K562 (cell line): ENCODE measurements at regions not wholly inside any gene's neighbourhood (a gene's known extent, or its start where the extent isn't known, plus 50 kb on each side); places are given as distances from the start of the nearest gene placed in this dataset.

Experiments
- ATAC-seq: fragments of 200-7000 bp; cut with Tn5 transposase; 3 replicates; pipeline ENCODE4 v1.9.1; 2020; ENCODE audit warnings: moderate library complexity
- BruUV-seq: library from RNA; stranded (reverse); fragments of 400-500 nt; replicated peaks from 2 replicates; lab custom pipeline; 2021; lab: Mats Ljungman, UMichigan
- CTCF ChIA-PET: fragments of 300-600 bp; formaldehyde crosslinking; extraction: SDS; loops from one replicate; lab custom pipeline; 2021; ENCODE audit warnings: low intra/inter-chr PET ratio; lab: Yijun Ruan, JAX
- POLR2A ChIA-PET: fragments of 300-600, 350-650 bp; sonication (Branson Sonifier 250); formaldehyde crosslinking; extraction: SDS; loops from one replicate; lab custom pipeline; 2021; ENCODE audit warnings: antibody characterized with exemption, inconsistent platforms; lab: Yijun Ruan, JAX
- DNase-seq, 4 experiments: peaks; one replicate each; pipeline versions ENCODE4 v3.0.0 to v3.0.0-alpha.2; 2011 to 2018; ENCODE audit warnings: low spot score in 3 of 4, mixed read lengths in 3 of 4; ENCODE audit errors: extremely low read depth in 1 of 4
- FAIRE-seq: peaks from 2 replicates; lab custom pipeline; 2011; peaks lifted over from hg19 to GRCh38; lab: Jason Lieb, UNC
- H2AFZ ChIP-seq: 2 replicates; pipeline ENCODE4 v1.6.0; 2011; ENCODE audit warnings: low read depth, low read length, control low read depth, inconsistent platforms
- H3K27ac ChIP-seq: fragments of 200-600 bp; 3 replicates; pipeline ENCODE4 v1.8.0; 2011; ENCODE audit warnings: low read depth, mild to moderate bottlenecking, control low read depth, inconsistent platforms, low read length, moderate library complexity, mixed read lengths; ENCODE audit errors: extremely low read depth
- H3K27me3 ChIP-seq, 2 experiments: fragments of 300-600 bp in 1 of 2; 2 replicates in 1 of 2; 3 replicates in 1 of 2; pipeline versions ENCODE4 v1.6.0 to v1.8.0; 2011; ENCODE audit warnings: inconsistent platforms in 2 of 2, low read length in 2 of 2, mild to moderate bottlenecking in 1 of 2, mixed read lengths in 1 of 2, moderate library complexity in 1 of 2; ENCODE audit not compliant: control insufficient read depth in 2 of 2, insufficient read depth in 2 of 2
- H3K36me3 ChIP-seq: fragments of 300-600 bp; 3 replicates; pipeline ENCODE4 v1.8.0; 2011; ENCODE audit warnings: mild to moderate bottlenecking, low read length, inconsistent platforms; ENCODE audit not compliant: control insufficient read depth, insufficient read depth
- H3K4me1 ChIP-seq, 2 experiments: fragments of 200-600 bp in 1 of 2; replicated peaks in 1 of 2; 2 replicates in 1 of 2; 3 replicates in 1 of 2; pipeline versions ENCODE4 v1.5.1 to v1.8.0; 2011; ENCODE audit warnings: inconsistent platforms in 2 of 2, low read length in 2 of 2, mild to moderate bottlenecking in 1 of 2, mixed read lengths in 1 of 2, moderate library complexity in 1 of 2; ENCODE audit not compliant: control insufficient read depth in 2 of 2, insufficient read depth in 2 of 2
- H3K4me2 ChIP-seq: 2 replicates; pipeline ENCODE4 v1.6.1; 2011; ENCODE audit warnings: low read length, control low read depth, inconsistent platforms, mixed read lengths; ENCODE audit not compliant: insufficient read depth
- H3K4me3 ChIP-seq: fragments of 200-600 bp; sonication (generic), shearing (Covaris generic); 2 replicates; pipeline ENCODE4 v1.5.1; 2016; ENCODE audit warnings: control low read depth, inconsistent platforms
- H3K79me2 ChIP-seq: fragments of 200-600 bp; 3 replicates; pipeline ENCODE4 v1.8.0; 2011; ENCODE audit warnings: low read length, inconsistent platforms; ENCODE audit not compliant: control insufficient read depth, insufficient read depth
- H3K9ac ChIP-seq, 2 experiments: 2 replicates each; pipeline versions ENCODE4 v1.6.0 to v1.6.1; 2011; ENCODE audit warnings: low read depth in 2 of 2, low read length in 2 of 2, control low read depth in 1 of 2, inconsistent platforms in 1 of 2, mild to moderate bottlenecking in 1 of 2, mixed read lengths in 1 of 2; ENCODE audit not compliant: insufficient read depth in 1 of 2
- H3K9me1 ChIP-seq: one replicate; pipeline ENCODE4 v1.6.0; 2011; ENCODE audit warnings: inconsistent platforms, mild to moderate bottlenecking, low read length, moderate library complexity; ENCODE audit not compliant: control insufficient read depth, insufficient read depth
- H3K9me3 ChIP-seq: replicated peaks from 2 replicates; pipeline ENCODE4 v1.5.1; 2011; ENCODE audit warnings: low read depth, low read length, inconsistent platforms; ENCODE audit not compliant: control insufficient read depth, insufficient read depth
- H4K20me1 ChIP-seq: replicated peaks from 2 replicates; pipeline ENCODE4 v1.6.1; 2011; ENCODE audit warnings: low read length, inconsistent platforms, mixed read lengths; ENCODE audit not compliant: control insufficient read depth, insufficient read depth
- CTCFL ChIP-seq: IDR thresholded peaks from 2 replicates; pipeline ENCODE4 v1.6.1; 2011; ENCODE audit warnings: borderline replicate concordance, low read depth, mild to moderate bottlenecking, moderate library complexity, low read length; ENCODE audit not compliant: insufficient read depth, poor library complexity, severe bottlenecking
- MYBL2 ChIP-seq, 2 experiments: fragments of 450-650 bp in 1 of 2; sonication (generic) in 1 of 2; formaldehyde crosslinking in 1 of 2; IDR thresholded peaks; 2 replicates each; pipeline versions ENCODE4 v1.6.1 to v1.8.1; 2017 to 2022; ENCODE audit warnings: borderline replicate concordance in 1 of 2, inconsistent platforms in 1 of 2, low read depth in 1 of 2, mild to moderate bottlenecking in 1 of 2, missing genetic modification reagents in 1 of 2, moderate library complexity in 1 of 2
- NFIC ChIP-seq: fragments of 450-650 bp; IDR thresholded peaks from 2 replicates; pipeline ENCODE4 v1.6.1; 2017; ENCODE audit warnings: mild to moderate bottlenecking, inconsistent platforms
- RFX5 ChIP-seq: IDR thresholded peaks from 2 replicates; pipeline ENCODE4 v1.6.1; 2011; ENCODE audit warnings: low read depth, mild to moderate bottlenecking, improper control_type of control experiment, low read length
- THRB ChIP-seq: fragments of 450-650 bp; formaldehyde crosslinking; conservative IDR thresholded peaks from 2 replicates; pipeline ENCODE4 v1.4.0; 2022; ENCODE audit warnings: mild to moderate bottlenecking, missing genetic modification characterization
- TRIM28 ChIP-seq: fragments of 450-650 bp; IDR thresholded peaks from 2 replicates; pipeline ENCODE4 v1.6.1; 2017
- ZNF274 ChIP-seq: IDR thresholded peaks from 2 replicates; pipeline ENCODE4 v1.6.1; 2011; ENCODE audit warnings: low read depth, mild to moderate bottlenecking, low read length, moderate library complexity, borderline replicate concordance
- ZNF551 ChIP-seq: fragments of 250-450 bp; sonication (Bioruptor Pico); IDR thresholded peaks from 2 replicates; pipeline ENCODE4 v1.5.0; 2021; ENCODE audit warnings: mild to moderate bottlenecking, moderate library complexity
- ZNF592 ChIP-seq: fragments of 450-650 bp; IDR thresholded peaks from 2 replicates; pipeline ENCODE4 v1.6.1; 2017; ENCODE audit warnings: antibody characterized with exemption, mild to moderate bottlenecking
- ZNF695 ChIP-seq: fragments of 450-650 bp; formaldehyde crosslinking; IDR thresholded peaks from 2 replicates; pipeline ENCODE4 v1.4.0; 2020; ENCODE audit warnings: mild to moderate bottlenecking, moderate library complexity
- ZNF780A ChIP-seq: fragments of 250-450 bp; sonication (Bioruptor Pico); IDR thresholded peaks from 2 replicates; pipeline ENCODE4 v1.5.0; 2021; ENCODE audit warnings: mild to moderate bottlenecking
- WGBS: fragments of 100-300 bp; shearing (Covaris generic); methylation state at CpG from one replicate; pipeline ENCODE4 v1.1.6; 2016; ENCODE audit warnings: low coverage, mixed read lengths; ENCODE audit not compliant: insufficient coverage; ENCODE audit errors: missing lambda C conversion rate; 5-methylcytosine and 5-hydroxymethylcytosine counted together
- in situ Hi-C: fragments of 300-500 bp; cut with MboI; formaldehyde crosslinking; loops from 4 replicates; pipeline ENCODE4 v1.15.0; 2018; ENCODE audit warnings: inconsistent platforms, mixed read lengths
- intact Hi-C: fragments of 100-400 bp; cut with micrococcal nuclease; formaldehyde crosslinking; loops from 2 replicates; pipeline ENCODE4 v1.14.2; 2022

GRCh38 chr5:54651482-54652076 is 134.0 kb downstream of the SNX18 start:
- TF ChIP-seq ZNF592 (no peak), CTCFL (no peak), ZNF695 (CRISPR knock-in tag) (no peak), ZNF551 (CRISPR knock-in tag) (no peak), ZNF274 (no peak), ZNF780A (CRISPR knock-in tag) (no peak), MYBL2 (IDR thresholded peaks at IDR 0.05; ENCODE audit: low read depth) (no peak), MYBL2 (CRISPR knock-in tag; IDR thresholded peaks at IDR 0.05; ENCODE audit: borderline replicate concordance) (no peak), TRIM28 (no peak), RFX5 (no peak), THRB (CRISPR knock-in tag) (no peak), NFIC (no peak)
- CTCF ChIA-PET, result no interaction called here

More at GRCh38 chr5:54651482-54652076, 134.0 kb downstream of the SNX18 start:
- in situ Hi-C loops, result no loop called here
- BruUV-seq, result no TSS peak
- Histone ChIP-seq H3K4me3 (no peak overlapping the region), H3K4me2 (no peak overlapping the region), H2AFZ (no peak overlapping the region), H3K27me3 (peaks cover 6 to 8% of the 10 kb centered on the region in 2 experiments; a peak in 4 of 5 replicates), H3K4me1 (peaks cover 0 to 6% of the 10 kb centered on the region in 2 experiments; a peak in 3 of 5 replicates), H3K79me2 (no peaks in the 10 kb centered on the region), H3K9ac (no peak overlapping the region), H3K36me3 (no peaks in the 10 kb centered on the region), H3K27ac (no peak overlapping the region), H4K20me1 (no peaks in the 10 kb centered on the region), H3K9me1 (no peaks in the 10 kb centered on the region), H3K9me3 (no peaks in the 10 kb centered on the region)
- intact Hi-C loops, result no loop called here
- WGBS, result 2% methylated on average over 6 of the region's 6 CpGs
- POLR2A ChIA-PET, result interaction anchor here (0.6 to 1.2 kb wide), 2 partner anchors 10 to 52 kb away, joined by 3 to 4 read pairs; no protein-coding TSS in a partner anchor
- ATAC-seq (no peak), DNase-seq (no peak), FAIRE-seq (no peak)
